Neural progenitor cell (in vitro differentiated cells): ENCODE measurements at regions not wholly inside any gene's neighbourhood (a gene's known extent, or its start where the extent isn't known, plus 50 kb on each side); places are given as distances from the start of the nearest gene placed in this dataset.

Experiments used
- EZH2 ChIP-seq: fragments of 200-600 bp; sonication (generic); IDR thresholded peaks from 2 replicates; pipeline ENCODE4 v1.6.1; 2017; ENCODE audit warnings: antibody characterized with exemption, mild to moderate bottlenecking, moderate library complexity
- EZH2phosphoT487 ChIP-seq: fragments of 200-600 bp; sonication (generic); IDR thresholded peaks from 2 replicates; pipeline ENCODE4 v1.6.1; 2017; ENCODE audit warnings: antibody characterized with exemption
- TF ChIP-seq, protein P1 (sequence below): fragments of 200-600 bp; sonication (generic); IDR thresholded peaks from 2 replicates; pipeline ENCODE4 v1.5.1; 2017; ENCODE audit warnings: antibody characterized with exemption, mild to moderate bottlenecking

DNA sequence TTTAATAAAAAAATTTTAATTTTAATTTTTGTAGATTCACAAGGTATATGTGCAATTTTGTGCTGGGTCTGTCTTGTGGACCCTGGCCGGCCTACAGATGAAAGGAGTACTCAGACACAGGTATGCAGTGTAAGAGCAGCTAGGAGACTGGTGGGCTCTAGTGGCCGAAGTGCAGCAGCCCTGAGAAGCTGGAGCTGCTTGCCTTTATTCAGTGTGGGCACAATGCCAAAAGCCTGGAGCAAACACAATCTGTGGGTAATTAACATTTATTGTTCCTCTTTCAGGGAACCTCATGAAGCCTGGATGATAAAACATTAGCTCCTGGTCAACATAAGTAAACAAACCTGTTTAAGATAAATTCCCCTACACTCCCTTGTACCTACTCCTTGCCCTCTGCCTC lies 135.7 kb upstream of the SEL1L start:
- TF ChIP-seq, protein P1, sequence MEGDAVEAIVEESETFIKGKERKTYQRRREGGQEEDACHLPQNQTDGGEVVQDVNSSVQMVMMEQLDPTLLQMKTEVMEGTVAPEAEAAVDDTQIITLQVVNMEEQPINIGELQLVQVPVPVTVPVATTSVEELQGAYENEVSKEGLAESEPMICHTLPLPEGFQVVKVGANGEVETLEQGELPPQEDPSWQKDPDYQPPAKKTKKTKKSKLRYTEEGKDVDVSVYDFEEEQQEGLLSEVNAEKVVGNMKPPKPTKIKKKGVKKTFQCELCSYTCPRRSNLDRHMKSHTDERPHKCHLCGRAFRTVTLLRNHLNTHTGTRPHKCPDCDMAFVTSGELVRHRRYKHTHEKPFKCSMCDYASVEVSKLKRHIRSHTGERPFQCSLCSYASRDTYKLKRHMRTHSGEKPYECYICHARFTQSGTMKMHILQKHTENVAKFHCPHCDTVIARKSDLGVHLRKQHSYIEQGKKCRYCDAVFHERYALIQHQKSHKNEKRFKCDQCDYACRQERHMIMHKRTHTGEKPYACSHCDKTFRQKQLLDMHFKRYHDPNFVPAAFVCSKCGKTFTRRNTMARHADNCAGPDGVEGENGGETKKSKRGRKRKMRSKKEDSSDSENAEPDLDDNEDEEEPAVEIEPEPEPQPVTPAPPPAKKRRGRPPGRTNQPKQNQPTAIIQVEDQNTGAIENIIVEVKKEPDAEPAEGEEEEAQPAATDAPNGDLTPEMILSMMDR: no peak
- TF ChIP-seq EZH2 (no peak), EZH2phosphoT487 (no peak)
